ENCODE measurements at regions not wholly inside any gene's neighbourhood (a gene's known extent, or its start where the extent isn't known, plus 50 kb on each side); places are given as distances from the start of the nearest gene placed in this dataset.

DNA sequence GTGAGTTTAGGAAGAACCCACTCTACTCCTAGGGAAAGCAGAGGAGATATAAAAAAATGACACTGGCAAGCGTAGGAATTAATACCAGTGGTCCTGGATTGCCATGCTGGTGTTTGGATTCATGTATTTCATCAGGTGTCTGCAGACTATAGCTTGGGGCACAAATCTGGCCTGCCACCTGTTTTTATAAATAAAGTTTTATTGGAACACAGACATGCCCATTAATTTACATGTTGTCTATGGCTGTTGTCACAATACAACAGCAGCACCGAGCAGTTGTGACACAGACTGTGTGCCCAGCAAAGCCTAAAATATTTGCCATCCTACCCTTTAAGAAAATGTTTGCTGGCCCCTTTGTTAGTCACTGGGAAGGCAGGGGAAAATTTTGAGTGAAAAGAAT lies 553.2 kb downstream of the VRK1 start:
- TF ChIP-seq MAX (IDR thresholded peaks at IDR 0.05) (no peak), TEAD4 (IDR thresholded peaks at IDR 0.05) (no peak), NFIC (IDR thresholded peaks at IDR 0.05) (no peak)
